HepG2 (cell line): ENCODE measurements at regions not wholly inside any gene's neighbourhood (a gene's known extent, or its start where the extent isn't known, plus 50 kb on each side); places are given as distances from the start of the nearest gene placed in this dataset.

Experiments
- ATAC-seq: fragments of 200-7000 bp; cut with Tn5 transposase; 3 replicates; pipeline ENCODE4 v1.9.1; 2020; ENCODE audit warnings: mild to moderate bottlenecking, moderate library complexity
- BruUV-seq: library from RNA; stranded (reverse); fragments of 400-500 nt; replicated peaks from 2 replicates; lab custom pipeline; 2021; lab: Mats Ljungman, UMichigan
- CTCF ChIA-PET: fragments of 300-600 bp; formaldehyde crosslinking; extraction: SDS; loops from one replicate; lab custom pipeline; 2021; ENCODE audit warnings: low total read pairs, inconsistent platforms, low intra/inter-chr PET ratio; lab: Yijun Ruan, JAX
- POLR2A ChIA-PET: fragments of 350-600 bp; sonication (Branson Sonifier 250); formaldehyde crosslinking; loops from one replicate; lab custom pipeline; 2020; ENCODE audit warnings: antibody characterized with exemption, inconsistent platforms; lab: Yijun Ruan, JAX
- DNase-seq: peaks from one replicate; pipeline ENCODE4 v3.0.0-alpha.2; 2015; ENCODE audit warnings: low spot score
- FAIRE-seq: peaks from 3 replicates; lab custom pipeline; 2011; peaks lifted over from hg19 to GRCh38; lab: Jason Lieb, UNC
- H2AFZ ChIP-seq: one replicate; pipeline ENCODE4 v1.6.1; 2011; ENCODE audit warnings: low read length, inconsistent platforms
- H3K27ac ChIP-seq: fragments of 300-600 bp; 3 replicates; pipeline ENCODE4 v1.8.0; 2011; ENCODE audit warnings: mixed run types, mild to moderate bottlenecking, mixed read lengths, low read length, inconsistent platforms; ENCODE audit not compliant: insufficient read depth; ENCODE audit errors: extremely low read length
- H3K27me3 ChIP-seq, 2 experiments: fragments of 200-600 bp in 1 of 2; 2 replicates in 1 of 2; 3 replicates in 1 of 2; pipeline versions ENCODE4 v1.6.0 to v1.8.0; 2011; ENCODE audit warnings: low read length in 2 of 2, mild to moderate bottlenecking in 2 of 2, moderate library complexity in 2 of 2, inconsistent platforms in 1 of 2; ENCODE audit not compliant: insufficient read depth in 2 of 2, control insufficient read depth in 1 of 2
- H3K36me3 ChIP-seq, 2 experiments: fragments of 200-600 bp in 1 of 2; replicated peaks in 1 of 2; 2 replicates in 1 of 2; 3 replicates in 1 of 2; pipeline versions ENCODE4 v1.5.1 to v1.8.0; 2011; ENCODE audit warnings: low read length in 2 of 2, inconsistent platforms in 1 of 2; ENCODE audit not compliant: insufficient read depth in 2 of 2, control insufficient read depth in 1 of 2
- H3K4me1 ChIP-seq: 2 replicates; pipeline ENCODE4 v1.5.1; 2012; ENCODE audit warnings: low read length, inconsistent platforms; ENCODE audit not compliant: insufficient read depth
- H3K4me2 ChIP-seq: 2 replicates; pipeline ENCODE4 v1.6.0; 2011; ENCODE audit warnings: low read depth, low read length, inconsistent platforms
- H3K4me3 ChIP-seq, 3 experiments: fragments of 200-600 bp in 1 of 3; sonication (generic), shearing (Covaris generic) in 1 of 3; replicated peaks in 1 of 3; 2 replicates each; pipeline ENCODE4 v1.5.1; 2011 to 2016; ENCODE audit warnings: low read length in 3 of 3, inconsistent platforms in 2 of 3, low read depth in 2 of 3, mild to moderate bottlenecking in 2 of 3, control low read depth in 1 of 3, mixed read lengths in 1 of 3; ENCODE audit not compliant: insufficient read depth in 1 of 3
- H3K79me2 ChIP-seq: one replicate; pipeline ENCODE4 v1.6.1; 2011; ENCODE audit warnings: low read length, inconsistent platforms; ENCODE audit not compliant: insufficient read depth
- H3K9ac ChIP-seq: 2 replicates; pipeline ENCODE4 v1.6.0; 2011; ENCODE audit warnings: mild to moderate bottlenecking, low read depth, low read length, inconsistent platforms; ENCODE audit not compliant: insufficient read depth
- H3K9me3 ChIP-seq: 2 replicates; pipeline ENCODE4 v1.5.1; 2012; ENCODE audit warnings: mild to moderate bottlenecking, low read length
- H4K20me1 ChIP-seq: 2 replicates; pipeline ENCODE4 v1.6.0; 2011; ENCODE audit warnings: inconsistent platforms, mild to moderate bottlenecking, low read length, moderate library complexity; ENCODE audit not compliant: insufficient read depth
- EEA1 ChIP-seq: sonication (generic); formaldehyde crosslinking; IDR thresholded peaks from 2 replicates; pipeline ENCODE4 v1.5.1; 2020; ENCODE audit warnings: mild to moderate bottlenecking, missing genetic modification reagents, borderline replicate concordance
- FIP1L1 ChIP-seq: fragments of 200-400 bp; formaldehyde crosslinking; IDR thresholded peaks from 2 replicates; pipeline ENCODE4 v1.6.1; 2018; ENCODE audit warnings: low read depth, mild to moderate bottlenecking, low read length, moderate library complexity, borderline replicate concordance; ENCODE audit not compliant: insufficient read depth
- JUNB ChIP-seq: sonication (generic); formaldehyde crosslinking; IDR thresholded peaks from 2 replicates; pipeline ENCODE4 v1.8.0; 2022; ENCODE audit warnings: missing genetic modification reagents, mild to moderate bottlenecking, borderline replicate concordance
- NR1H2 ChIP-seq: sonication (generic); formaldehyde crosslinking; IDR thresholded peaks from 2 replicates; pipeline ENCODE4 v1.8.1; 2022; ENCODE audit warnings: low read depth, missing genetic modification reagents, borderline replicate concordance
- NR2F6 ChIP-seq, 2 experiments: IDR thresholded peaks; 2 replicates each; pipeline ENCODE4 v1.6.1; 2016; ENCODE audit warnings: antibody characterized with exemption in 1 of 2, mild to moderate bottlenecking in 1 of 2
- PHB2 ChIP-seq: fragments of 450-650 bp; IDR thresholded peaks from 2 replicates; pipeline ENCODE4 v1.6.1; 2018; ENCODE audit not compliant: partially characterized antibody
- RELA ChIP-seq: sonication (generic); formaldehyde crosslinking; IDR thresholded peaks from 2 replicates; pipeline ENCODE4 v1.4.0; 2020; ENCODE audit warnings: missing genetic modification reagents
- REPIN1 ChIP-seq: sonication (generic); formaldehyde crosslinking; IDR thresholded peaks from 2 replicates; pipeline ENCODE4 v1.8.0; 2022; ENCODE audit warnings: missing genetic modification reagents, low read depth, mild to moderate bottlenecking, borderline replicate concordance
- SETDB1 ChIP-seq: sonication (generic); formaldehyde crosslinking; IDR thresholded peaks from 2 replicates; pipeline ENCODE4 v1.5.1; 2020; ENCODE audit warnings: missing genetic modification reagents, mild to moderate bottlenecking, borderline replicate concordance
- ZBTB42 ChIP-seq: sonication (generic); formaldehyde crosslinking; IDR thresholded peaks from 2 replicates; pipeline ENCODE4 v1.5.0; 2020; ENCODE audit warnings: mild to moderate bottlenecking, missing genetic modification reagents
- ZMYM3 ChIP-seq: sonication (generic); formaldehyde crosslinking; IDR thresholded peaks from 2 replicates; pipeline ENCODE4 v1.5.1; 2020; ENCODE audit warnings: mild to moderate bottlenecking, missing genetic modification reagents
- ZNF317 ChIP-seq: sonication (generic); formaldehyde crosslinking; IDR thresholded peaks from 2 replicates; pipeline ENCODE4 v1.5.0; 2020; ENCODE audit warnings: mild to moderate bottlenecking, missing genetic modification reagents
- ZNF75D ChIP-seq: sonication (generic); formaldehyde crosslinking; IDR thresholded peaks from 2 replicates; pipeline ENCODE4 v1.8.1; 2023; ENCODE audit warnings: missing genetic modification reagents, mild to moderate bottlenecking, borderline replicate concordance
- ZNF776 ChIP-seq: sonication (generic); formaldehyde crosslinking; IDR thresholded peaks from 2 replicates; pipeline ENCODE4 v1.4.0; 2020; ENCODE audit warnings: mild to moderate bottlenecking, missing genetic modification reagents
- WGBS: methylation state at CpG from one replicate; pipeline ENCODE4 v1.1.6; 2017; ENCODE audit warnings: low lambda C conversion rate; 5-methylcytosine and 5-hydroxymethylcytosine counted together
- in situ Hi-C: cut with HindIII; loops from 2 replicates; pipeline ENCODE4 v1.10.0; 2017; ENCODE audit warnings: low pct_unique_long_range_greater_than_20kb; ENCODE audit not compliant: extremely low pct_ligation_motif_present
- intact Hi-C: fragments of 100-400 bp; cut with micrococcal nuclease; formaldehyde crosslinking; loops from one replicate; pipeline ENCODE4 v1.10.0; 2022; ENCODE audit not compliant: unreplicated experiment
- TF ChIP-seq, protein P1 (sequence below): IDR thresholded peaks from 2 replicates; pipeline ENCODE4 v1.6.1; 2016; ENCODE audit warnings: low read depth

DNA sequence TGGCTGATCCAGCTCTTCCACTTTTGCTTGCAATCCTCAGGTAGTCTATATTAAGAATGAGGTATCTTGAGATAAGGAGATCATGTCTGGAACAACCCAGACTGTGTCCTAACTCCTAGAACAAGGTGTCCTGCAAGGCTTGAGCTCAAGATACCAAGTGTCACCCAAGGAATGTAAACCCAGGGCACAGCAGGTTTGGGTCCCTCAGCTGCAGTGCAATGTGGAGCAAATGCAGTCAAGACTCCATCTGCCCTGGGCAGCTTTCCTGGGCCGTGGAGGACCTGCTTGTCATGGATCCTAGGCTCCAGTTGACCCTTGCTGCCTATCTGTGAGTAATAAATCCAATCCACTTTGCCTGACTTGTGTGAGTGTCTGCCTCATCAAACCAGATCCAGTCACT, 166.1 kb downstream of the OTOR start:
- Histone ChIP-seq H3K4me1 (no peaks in the 10 kb centered on the region), H3K9me3 (peaks cover 22% of the 10 kb centered on the region), H3K9ac (no peak overlapping the region), H4K20me1 (no peaks in the 10 kb centered on the region), H3K4me2 (no peak overlapping the region), H3K79me2 (no peaks in the 10 kb centered on the region), H3K4me3 (no peak overlapping the region), H3K27me3 (no peaks in the 10 kb centered on the region), H2AFZ (no peak overlapping the region)
- intact Hi-C loops (no loop called here), in situ Hi-C loops (no loop called here)
- DNase-seq: no peak
- no peak for FAIRE-seq
- POLR2A ChIA-PET: no interaction called here
- no CpG with 5 or more reads among the region's 1 CpG for WGBS
- no peak for TF ChIP-seq NR2F6 (IDR thresholded peaks at IDR 0.05)
- TF ChIP-seq NR2F6 (CRISPR knock-in tag; IDR thresholded peaks at IDR 0.05): no peak
- TF ChIP-seq EEA1 (CRISPR knock-in tag): no peak
- TF ChIP-seq NR1H2 (CRISPR knock-in tag): no peak
- no peak for TF ChIP-seq SETDB1 (CRISPR knock-in tag)
- TF ChIP-seq, protein P1, sequence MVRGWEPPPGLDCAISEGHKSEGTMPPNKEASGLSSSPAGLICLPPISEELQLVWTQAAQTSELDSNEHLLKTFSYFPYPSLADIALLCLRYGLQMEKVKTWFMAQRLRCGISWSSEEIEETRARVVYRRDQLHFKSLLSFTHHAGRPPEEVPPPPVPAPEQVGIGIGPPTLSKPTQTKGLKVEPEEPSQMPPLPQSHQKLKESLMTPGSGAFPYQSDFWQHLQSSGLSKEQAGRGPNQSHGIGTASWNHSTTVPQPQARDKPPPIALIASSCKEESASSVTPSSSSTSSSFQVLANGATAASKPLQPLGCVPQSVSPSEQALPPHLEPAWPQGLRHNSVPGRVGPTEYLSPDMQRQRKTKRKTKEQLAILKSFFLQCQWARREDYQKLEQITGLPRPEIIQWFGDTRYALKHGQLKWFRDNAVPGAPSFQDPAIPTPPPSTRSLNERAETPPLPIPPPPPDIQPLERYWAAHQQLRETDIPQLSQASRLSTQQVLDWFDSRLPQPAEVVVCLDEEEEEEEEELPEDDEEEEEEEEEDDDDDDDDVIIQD: no peak
- no peak for TF ChIP-seq JUNB (CRISPR knock-in tag)
- no peak for TF ChIP-seq PHB2
- TF ChIP-seq ZNF75D (CRISPR knock-in tag): no peak
- no peak for TF ChIP-seq ZMYM3 (CRISPR knock-in tag)
- no peak for TF ChIP-seq RELA (CRISPR knock-in tag)
- no peak for TF ChIP-seq ZNF317 (CRISPR knock-in tag)
- no peak for TF ChIP-seq ZBTB42 (CRISPR knock-in tag)
- no peak for TF ChIP-seq ZNF776 (CRISPR knock-in tag)
- TF ChIP-seq FIP1L1: no peak
- no peak for TF ChIP-seq REPIN1
- TF ChIP-seq, all 625 proteins: peak for 0
- CTCF ChIA-PET: no interaction called here
- ATAC-seq: no peak
- no TSS peak for BruUV-seq
- H3K27ac ChIP-seq: no peak overlapping the region
- no peaks in the 10 kb centered on the region for H3K36me3 ChIP-seq
